ENCODE measurements at regions not wholly inside any gene's neighbourhood (a gene's known extent, or its start where the extent isn't known, plus 50 kb on each side); places are given as distances from the start of the nearest gene placed in this dataset.

GRCh38 chr22:47398491-47398890 is 636.0 kb downstream of the TBC1D22A start:
- no peak for DNase-seq

- DNase-seq: no peak
Measured at GRCh38 chr22:47397673-47398072, 635.2 kb downstream of the TBC1D22A start.

GRCh38 chr22:47396515-47396914 is 634.1 kb downstream of the TBC1D22A start:
- DNase-seq: no peak

- DNase-seq: no peak
Measured at GRCh38 chr22:47396105-47396504, 633.7 kb downstream of the TBC1D22A start.

- no peak for DNase-seq
Measured at GRCh38 chr22:47395481-47395880, 633.0 kb downstream of the TBC1D22A start.

GRCh38 chr22:47394504-47395440 is 632.3 kb downstream of the TBC1D22A start:
- DNase-seq: no peak

- no peak for DNase-seq
Measured at GRCh38 chr22:47393191-47393590, 630.7 kb downstream of the TBC1D22A start.

- no peak for DNase-seq
Measured at GRCh38 chr22:47392729-47393128, 630.3 kb downstream of the TBC1D22A start.

- no peak for DNase-seq
Measured at GRCh38 chr22:47392054-47392347, 629.6 kb downstream of the TBC1D22A start.

- DNase-seq: no peak
Measured at GRCh38 chr22:47391169-47392053, 629.0 kb downstream of the TBC1D22A start.

- no peak for DNase-seq
Measured at GRCh38 chr22:47390026-47390970, 627.8 kb downstream of the TBC1D22A start.

GRCh38 chr22:47389201-47389600 is 626.8 kb downstream of the TBC1D22A start:
- no peak for DNase-seq

GRCh38 chr22:47388778-47389177 is 626.3 kb downstream of the TBC1D22A start:
- no peak for DNase-seq

- no peak for DNase-seq
Measured at GRCh38 chr22:47388331-47388730, 625.9 kb downstream of the TBC1D22A start.

- no peak for DNase-seq
Measured at GRCh38 chr22:47386812-47387510, 624.5 kb downstream of the TBC1D22A start.

GRCh38 chr22:47384977-47385376 is 622.5 kb downstream of the TBC1D22A start:
- no peak for DNase-seq

GRCh38 chr22:47382164-47382890 is 619.9 kb downstream of the TBC1D22A start:
- DNase-seq: no peak

GRCh38 chr22:47381240-47381639 is 618.8 kb downstream of the TBC1D22A start:
- DNase-seq: no peak

- no peak for DNase-seq
Measured at GRCh38 chr22:47380692-47381091, 618.2 kb downstream of the TBC1D22A start.

GRCh38 chr22:47379037-47379436 is 616.6 kb downstream of the TBC1D22A start:
- DNase-seq: no peak

GRCh38 chr22:47377926-47378560 is 615.6 kb downstream of the TBC1D22A start:
- no peak for DNase-seq
